T-cell (primary cell): ENCODE measurements at regions not wholly inside any gene's neighbourhood (a gene's known extent, or its start where the extent isn't known, plus 50 kb on each side); places are given as distances from the start of the nearest gene placed in this dataset.

Experiments
- ATAC-seq, 4 experiments: fragments of 200-7000 bp in 3 of 4; fragments of 150-1000 bp in 1 of 4; cut with Tn5 transposase; replicated peaks in 1 of 4; 1 replicate in 3 of 4; 2 replicates in 1 of 4; pipeline ENCODE4 v1.10.0; 2021; ENCODE audit warnings: moderate library complexity in 3 of 4, mild to moderate bottlenecking in 2 of 4, moderate number of reproducible peaks in 1 of 4
- CTCF ChIA-PET, 2 donors: fragments of 300-600 bp; sonication (Branson Sonifier 250); formaldehyde crosslinking; loops; one replicate each; lab custom pipeline; 2022; ENCODE audit warnings: antibody characterized with exemption in 2 of 2; lab: Charles Lee
- POLR2A ChIA-PET, 2 donors: fragments of 300-600 bp; sonication (Branson Sonifier 250); formaldehyde crosslinking; loops; one replicate each; lab custom pipeline; 2022; ENCODE audit warnings: antibody characterized with exemption in 2 of 2; lab: Charles Lee
- DNase-seq, 35 experiments: peaks; one replicate each; pipeline versions ENCODE4 v3.0.0 to v3.0.0-alpha.2; 2013 to 2023
- H3K27ac ChIP-seq: one replicate; pipeline ENCODE4 v1.5.1; 2013; ENCODE audit warnings: low read length
- H3K27me3 ChIP-seq, 2 experiments: replicated peaks in 1 of 2; 1 replicate in 1 of 2; 2 replicates in 1 of 2; pipeline versions ENCODE4 v1.6.1 to v1.7.0; 2013; ENCODE audit warnings: low read length in 1 of 2, mixed read lengths in 1 of 2; ENCODE audit not compliant: control insufficient read depth in 2 of 2, insufficient read depth in 2 of 2; ENCODE audit errors: extremely low read depth in 1 of 2
- H3K36me3 ChIP-seq, 2 donors: 1 replicate in 1 of 2; 2 replicates in 1 of 2; pipeline versions ENCODE4 v1.6.1 to v1.7.0; 2013; ENCODE audit warnings: low read length in 1 of 2; ENCODE audit not compliant: control insufficient read depth in 2 of 2, insufficient read depth in 1 of 2; ENCODE audit errors: extremely low read depth in 1 of 2
- H3K4me1 ChIP-seq, 2 experiments: 1 replicate in 1 of 2; 2 replicates in 1 of 2; pipeline versions ENCODE4 v1.6.1 to v1.7.0; 2013; ENCODE audit warnings: low read length in 2 of 2, mixed read lengths in 1 of 2; ENCODE audit not compliant: insufficient read depth in 2 of 2, control insufficient read depth in 1 of 2; ENCODE audit errors: extremely low read depth in 1 of 2
- H3K4me3 ChIP-seq, 2 donors: 1 replicate in 1 of 2; 2 replicates in 1 of 2; pipeline versions ENCODE4 v1.5.1 to v1.7.0; 2013; ENCODE audit warnings: mild to moderate bottlenecking in 2 of 2, low read length in 1 of 2, moderate library complexity in 1 of 2; ENCODE audit not compliant: control insufficient read depth in 1 of 2; ENCODE audit errors: extremely low read depth in 1 of 2
- H3K9me3 ChIP-seq: 2 replicates; pipeline ENCODE4 v1.7.0; 2013
- H3K27ac Mint-ChIP-seq, 2 donors: one replicate each; pipeline ENCODE4 v1.8.0; 2020 to 2021; ENCODE audit warnings: mild to moderate bottlenecking in 2 of 2, mixed read lengths in 2 of 2
- H3K27me3 Mint-ChIP-seq, 2 donors: one replicate each; pipeline ENCODE4 v1.8.0; 2021 to 2022; ENCODE audit warnings: mixed read lengths in 2 of 2
- H3K36me3 Mint-ChIP-seq: one replicate; pipeline ENCODE4 v1.8.0; 2021; ENCODE audit warnings: mixed read lengths
- H3K4me1 Mint-ChIP-seq, 3 donors: one replicate each; pipeline ENCODE4 v1.8.0; 2020 to 2022; ENCODE audit warnings: mixed read lengths in 3 of 3, mild to moderate bottlenecking in 1 of 3
- H3K4me3 Mint-ChIP-seq, 3 donors: one replicate each; pipeline ENCODE4 v1.8.0; 2020 to 2022; ENCODE audit warnings: mild to moderate bottlenecking in 3 of 3, mixed read lengths in 3 of 3, moderate library complexity in 3 of 3
- H3K9me3 Mint-ChIP-seq, 3 donors: one replicate each; pipeline ENCODE4 v1.8.0; 2020 to 2022; ENCODE audit warnings: mixed read lengths in 3 of 3
- WGBS: methylation state at CpG from one replicate; pipeline ENCODE4 v1.1.5; 2013; ENCODE audit warnings: missing lambda C conversion rate; ENCODE audit not compliant: insufficient coverage; 5-methylcytosine and 5-hydroxymethylcytosine counted together

- CTCF ChIA-PET = no interaction called here
- no peak overlapping the region for H3K27ac Mint-ChIP-seq
- no peaks in the 10 kb centered on the region for H3K9me3 Mint-ChIP-seq
Observed at GRCh38 chr2:75788154-75788553, 77.4 kb upstream of the GCFC2 start.

GRCh38 chr2:75787532-75788132 is 76.9 kb upstream of the GCFC2 start:
- H3K27me3 Mint-ChIP-seq = peaks cover 7 to 17% of the 10 kb centered on the region in 2 donors
- DNase-seq (peak in 1 of 35 experiments; percentile 6), ATAC-seq (no peak)
- H3K27me3 ChIP-seq = no peaks in the 10 kb centered on the region
- no peaks in the 10 kb centered on the region for H3K4me1 ChIP-seq
- peaks cover 0 to 2% (median 0%) of the 10 kb centered on the region in 3 donors for H3K4me1 Mint-ChIP-seq
- no peak overlapping the region for H3K4me3 ChIP-seq
- ChIA-PET POLR2A (no interaction called here), CTCF (no interaction called here)
- H3K36me3 ChIP-seq = no peaks in the 10 kb centered on the region
- H3K36me3 Mint-ChIP-seq = no peaks in the 10 kb centered on the region
- no peaks in the 10 kb centered on the region for H3K9me3 Mint-ChIP-seq
- no peaks in the 10 kb centered on the region for H3K9me3 ChIP-seq
- no peak overlapping the region for H3K4me3 Mint-ChIP-seq
- no CpG with 5 or more reads among the region's 5 CpGs for WGBS
- H3K27ac Mint-ChIP-seq = no peak overlapping the region
- no peak overlapping the region for H3K27ac ChIP-seq

More at GRCh38 chr2:75788154-75788553, 77.4 kb upstream of the GCFC2 start:
- Histone ChIP-seq H3K27ac (no peak overlapping the region), H3K4me1 (no peaks in the 10 kb centered on the region), H3K27me3 (peaks cover 0 to 2% of the 10 kb centered on the region in 2 experiments), H3K9me3 (no peaks in the 10 kb centered on the region), H3K36me3 (no peaks in the 10 kb centered on the region), H3K4me3 (no peak overlapping the region)
- DNase-seq (no peak), ATAC-seq (no peak)
- Mint-ChIP-seq H3K36me3 (no peaks in the 10 kb centered on the region), H3K4me3 (no peak overlapping the region), H3K27me3 (peaks cover 7 to 17% of the 10 kb centered on the region in 2 donors), H3K4me1 (peaks cover 0 to 2% (median 0%) of the 10 kb centered on the region in 3 donors)
- POLR2A ChIA-PET = no interaction called here
- WGBS = 78% methylated on average over 4 of the region's 4 CpGs

- ATAC-seq (no peak), DNase-seq (no peak)
- Mint-ChIP-seq H3K27me3 (peaks cover 18 to 47% of the 10 kb centered on the region in 2 donors), H3K36me3 (no peaks in the 10 kb centered on the region), H3K4me1 (no peaks in the 10 kb centered on the region), H3K4me3 (no peak overlapping the region), H3K9me3 (peaks cover 0 to 6% (median 0%) of the 10 kb centered on the region in 3 donors), H3K27ac (no peak overlapping the region)
- Histone ChIP-seq H3K4me1 (no peaks in the 10 kb centered on the region), H3K36me3 (no peaks in the 10 kb centered on the region), H3K27ac (no peak overlapping the region), H3K4me3 (no peak overlapping the region), H3K9me3 (no peaks in the 10 kb centered on the region), H3K27me3 (no peaks in the 10 kb centered on the region)
- ChIA-PET CTCF (no interaction called here), POLR2A (interaction anchor here in 1 of 2 donors (0.6 kb wide), 1 partner anchor 30 kb away, joined by 4 read pairs; no protein-coding TSS in a partner anchor)
- WGBS = 40% methylated on average over 2 of the region's 3 CpGs
Observed at GRCh38 chr2:75775311-75775823, 64.7 kb upstream of the GCFC2 start.

- Mint-ChIP-seq H3K9me3 (peaks cover 0 to 6% (median 0%) of the 10 kb centered on the region in 3 donors), H3K4me3 (no peak overlapping the region)
Observed at GRCh38 chr2:75772908-75773630, 62.4 kb upstream of the GCFC2 start.

GRCh38 chr2:75765798-75766197 is 55.1 kb upstream of the GCFC2 start:
- DNase-seq (no peak), ATAC-seq (no peak)
- H3K36me3 Mint-ChIP-seq = no peaks in the 10 kb centered on the region

More at GRCh38 chr2:75772908-75773630, 62.4 kb upstream of the GCFC2 start:
- Histone ChIP-seq H3K9me3 (no peaks in the 10 kb centered on the region), H3K36me3 (no peaks in the 10 kb centered on the region), H3K27me3 (no peaks in the 10 kb centered on the region), H3K27ac (no peak overlapping the region), H3K4me1 (no peaks in the 10 kb centered on the region), H3K4me3 (no peak overlapping the region)
- WGBS = 15% methylated on average over 5 of the region's 5 CpGs
- no peak for ATAC-seq
- Mint-ChIP-seq H3K36me3 (no peaks in the 10 kb centered on the region), H3K27ac (no peak overlapping the region), H3K4me1 (no peaks in the 10 kb centered on the region), H3K27me3 (peaks cover 23 to 48% of the 10 kb centered on the region in 2 donors)
- CTCF ChIA-PET = interaction anchor here in 1 of 2 donors (0.6 kb wide), 1 partner anchor 10 kb away, joined by 3 read pairs; no protein-coding TSS in a partner anchor
- POLR2A ChIA-PET = no interaction called here
- no peak for DNase-seq

GRCh38 chr2:75764611-75765010 is 53.9 kb upstream of the GCFC2 start:
- Histone ChIP-seq H3K9me3 (no peaks in the 10 kb centered on the region), H3K27me3 (no peaks in the 10 kb centered on the region), H3K4me3 (no peak overlapping the region), H3K27ac (no peak overlapping the region), H3K4me1 (no peaks in the 10 kb centered on the region), H3K36me3 (no peaks in the 10 kb centered on the region)
- Mint-ChIP-seq H3K4me3 (no peak overlapping the region), H3K27me3 (peaks cover 13 to 27% of the 10 kb centered on the region in 2 donors), H3K4me1 (no peaks in the 10 kb centered on the region), H3K36me3 (no peaks in the 10 kb centered on the region), H3K27ac (no peak overlapping the region), H3K9me3 (no peaks in the 10 kb centered on the region)
- ChIA-PET POLR2A (no interaction called here), CTCF (no interaction called here)
- DNase-seq (no peak), ATAC-seq (no peak)
- 80% methylated on average over 1 of the region's 3 CpGs for WGBS

More at GRCh38 chr2:75765798-75766197, 55.1 kb upstream of the GCFC2 start:
- no peaks in the 10 kb centered on the region for H3K9me3 ChIP-seq
- CTCF ChIA-PET = no interaction called here
- no peaks in the 10 kb centered on the region for H3K4me1 ChIP-seq
- H3K27ac Mint-ChIP-seq = no peak overlapping the region
- peaks cover 19 to 36% of the 10 kb centered on the region in 2 donors for H3K27me3 Mint-ChIP-seq
- H3K4me3 ChIP-seq = no peak overlapping the region
- H3K9me3 Mint-ChIP-seq = no peaks in the 10 kb centered on the region
- WGBS = no CpG with 5 or more reads among the region's 1 CpG
- POLR2A ChIA-PET = no interaction called here
- H3K27me3 ChIP-seq = no peaks in the 10 kb centered on the region
- H3K27ac ChIP-seq = no peak overlapping the region
- no peak overlapping the region for H3K4me3 Mint-ChIP-seq
- no peaks in the 10 kb centered on the region for H3K4me1 Mint-ChIP-seq
- no peaks in the 10 kb centered on the region for H3K36me3 ChIP-seq
